Calu3 (cell line): ENCODE measurements at regions not wholly inside any gene's neighbourhood (a gene's known extent, or its start where the extent isn't known, plus 50 kb on each side); places are given as distances from the start of the nearest gene placed in this dataset.

Experiments
- BruUV-seq: library from RNA; stranded (reverse); fragments of 400-500 nt; replicated peaks from 2 replicates; lab custom pipeline; 2021; lab: Mats Ljungman, UMichigan
- CTCF ChIA-PET: fragments of 300-600 bp; sonication (Branson Sonifier 250); formaldehyde crosslinking; loops from one replicate; lab custom pipeline; 2022; ENCODE audit warnings: antibody characterized with exemption; lab: Charles Lee
- DNase-seq: peaks from one replicate; pipeline ENCODE4 v3.0.0; 2022
- H3K27ac Mint-ChIP-seq: one replicate; pipeline ENCODE4 v1.8.0; 2022; ENCODE audit warnings: mixed read lengths; ENCODE audit not compliant: unreplicated experiment
- H3K27me3 Mint-ChIP-seq: one replicate; pipeline ENCODE4 v1.8.0; 2022; ENCODE audit warnings: mixed read lengths; ENCODE audit not compliant: unreplicated experiment
- H3K36me3 Mint-ChIP-seq: one replicate; pipeline ENCODE4 v1.8.0; 2022; ENCODE audit warnings: mild to moderate bottlenecking, moderate library complexity, mixed read lengths; ENCODE audit not compliant: insufficient read depth, unreplicated experiment
- H3K4me1 Mint-ChIP-seq: one replicate; pipeline ENCODE4 v1.8.0; 2022; ENCODE audit warnings: mild to moderate bottlenecking, low read depth, mixed read lengths; ENCODE audit not compliant: unreplicated experiment
- H3K4me3 Mint-ChIP-seq: one replicate; pipeline ENCODE4 v1.8.0; 2022; ENCODE audit warnings: mild to moderate bottlenecking, low read depth, moderate library complexity, mixed read lengths; ENCODE audit not compliant: unreplicated experiment
- H3K9me3 Mint-ChIP-seq: one replicate; pipeline ENCODE4 v1.8.0; 2022; ENCODE audit warnings: low read depth, mixed read lengths; ENCODE audit not compliant: unreplicated experiment
- CTCF ChIP-seq: fragments of 200-600 bp; IDR thresholded peaks from one replicate; pipeline ENCODE4 v1.8.0; 2022; ENCODE audit warnings: antibody characterized with exemption; ENCODE audit not compliant: unreplicated experiment
- intact Hi-C: fragments of 100-400 bp; cut with micrococcal nuclease; formaldehyde crosslinking; loops from one replicate; pipeline ENCODE4 v1.10.0; 2022; ENCODE audit not compliant: unreplicated experiment

GRCh38 chr14:93857081-93857480 is 68.8 kb upstream of the PRIMA1 start:
- Mint-ChIP-seq H3K36me3 (no peaks in the 10 kb centered on the region), H3K27ac (no peak overlapping the region), H3K27me3 (peaks cover 87% of the 10 kb centered on the region), H3K9me3 (no peaks in the 10 kb centered on the region), H3K4me1 (no peaks in the 10 kb centered on the region), H3K4me3 (no peak overlapping the region)
- DNase-seq: no peak
- BruUV-seq: no TSS peak
- CTCF ChIA-PET: interaction anchor here (0.6 kb wide), 2 partner anchors 9 to 35 kb away, joined by 5 to 6 read pairs; no protein-coding TSS in a partner anchor
- TF ChIP-seq CTCF: no peak
- intact Hi-C loops: no loop called here

GRCh38 chr14:93855737-93856136 is 67.5 kb upstream of the PRIMA1 start:
- CTCF ChIA-PET: no interaction called here
- Mint-ChIP-seq H3K4me1 (no peaks in the 10 kb centered on the region), H3K9me3 (no peaks in the 10 kb centered on the region), H3K4me3 (no peak overlapping the region), H3K27me3 (peaks cover 87% of the 10 kb centered on the region), H3K27ac (no peak overlapping the region), H3K36me3 (no peaks in the 10 kb centered on the region)
- DNase-seq: no peak
- intact Hi-C loops: no loop called here
- BruUV-seq: no TSS peak
- TF ChIP-seq CTCF: no peak

- H3K27ac Mint-ChIP-seq: no peak overlapping the region
- TF ChIP-seq CTCF: no peak
- H3K9me3 Mint-ChIP-seq: no peaks in the 10 kb centered on the region
- BruUV-seq: no TSS peak
- H3K27me3 Mint-ChIP-seq: peaks cover 95% of the 10 kb centered on the region
- no peaks in the 10 kb centered on the region for H3K36me3 Mint-ChIP-seq
- no peaks in the 10 kb centered on the region for H3K4me1 Mint-ChIP-seq
- H3K4me3 Mint-ChIP-seq: no peak overlapping the region
- CTCF ChIA-PET: no interaction called here
- no peak for DNase-seq
- intact Hi-C loops: no loop called here
Observed at GRCh38 chr14:93847473-93847872, 59.2 kb upstream of the PRIMA1 start.

GRCh38 chr14:93838238-93838637 is 50.0 kb upstream of the PRIMA1 start:
- no peak for TF ChIP-seq CTCF
- H3K27ac Mint-ChIP-seq: no peak overlapping the region
- CTCF ChIA-PET: no interaction called here

More at GRCh38 chr14:93838238-93838637, 50.0 kb upstream of the PRIMA1 start:
- DNase-seq: no peak
- H3K4me1 Mint-ChIP-seq: no peaks in the 10 kb centered on the region
- H3K27me3 Mint-ChIP-seq: peaks cover 86% of the 10 kb centered on the region
- no TSS peak for BruUV-seq
- no peaks in the 10 kb centered on the region for H3K9me3 Mint-ChIP-seq
- H3K4me3 Mint-ChIP-seq: no peak overlapping the region
- H3K36me3 Mint-ChIP-seq: no peaks in the 10 kb centered on the region
- intact Hi-C loops: no loop called here
